ENCODE measurements at regions not wholly inside any gene's neighbourhood (a gene's known extent, or its start where the extent isn't known, plus 50 kb on each side); places are given as distances from the start of the nearest gene placed in this dataset.

DNA sequence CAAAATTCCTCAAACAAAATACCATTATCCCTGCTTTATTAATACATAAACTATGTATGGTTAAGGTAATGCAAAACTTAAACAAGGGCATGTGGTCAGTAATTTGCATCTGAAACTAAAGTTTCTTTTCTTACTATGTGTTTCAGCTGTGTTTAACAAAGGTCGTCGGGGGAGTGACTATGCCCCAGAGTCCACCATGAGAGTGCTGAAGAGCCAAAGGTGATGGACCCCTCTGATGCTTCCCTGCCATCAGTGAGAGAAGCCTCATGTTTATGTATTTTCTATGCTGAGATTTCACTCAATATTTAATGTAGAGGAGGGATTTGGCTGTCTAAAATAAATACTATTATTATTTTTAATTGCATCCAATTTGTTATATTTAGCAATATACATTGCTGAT is 707.2 kb upstream of the REG3G start:
- DNase-seq: no peak

DNA sequence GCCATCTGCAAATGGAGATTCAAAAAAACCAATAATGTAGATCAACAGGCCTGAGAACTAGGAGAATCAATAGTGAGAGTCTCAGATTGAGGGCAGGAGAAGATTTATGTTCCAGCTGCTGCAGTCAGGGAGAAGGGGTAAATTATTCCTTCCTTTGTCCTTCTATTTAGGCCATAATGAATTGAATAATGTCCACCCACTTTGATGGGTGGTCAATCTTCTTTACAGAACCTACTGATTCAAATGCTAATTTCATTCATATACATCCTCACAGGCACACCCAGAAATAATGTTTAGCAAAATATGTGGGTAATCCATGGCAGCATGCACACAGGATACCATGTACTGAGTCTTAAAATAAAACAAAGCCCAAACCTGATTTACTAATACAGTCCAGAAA is 695.3 kb upstream of the REG3G start:
- DNase-seq: no peak

DNA sequence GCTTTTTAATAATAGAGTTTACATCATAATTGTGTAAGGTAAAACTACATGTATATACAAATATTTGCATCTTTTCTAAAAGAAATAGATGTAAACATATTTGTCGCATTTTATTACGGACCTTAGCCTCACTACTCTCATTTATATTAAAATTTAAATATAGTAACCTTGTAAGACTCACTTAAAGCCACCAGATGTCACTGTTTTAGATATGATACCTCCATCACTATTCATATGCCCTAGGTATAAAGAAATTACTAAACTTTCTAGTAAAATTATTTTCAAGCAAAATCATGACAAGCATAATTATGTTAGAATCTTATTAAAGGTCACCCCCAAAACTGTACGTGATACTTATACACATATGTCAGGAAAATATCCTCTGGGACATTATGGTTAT is 674.3 kb upstream of the REG3G start:
- no peak for DNase-seq

DNA sequence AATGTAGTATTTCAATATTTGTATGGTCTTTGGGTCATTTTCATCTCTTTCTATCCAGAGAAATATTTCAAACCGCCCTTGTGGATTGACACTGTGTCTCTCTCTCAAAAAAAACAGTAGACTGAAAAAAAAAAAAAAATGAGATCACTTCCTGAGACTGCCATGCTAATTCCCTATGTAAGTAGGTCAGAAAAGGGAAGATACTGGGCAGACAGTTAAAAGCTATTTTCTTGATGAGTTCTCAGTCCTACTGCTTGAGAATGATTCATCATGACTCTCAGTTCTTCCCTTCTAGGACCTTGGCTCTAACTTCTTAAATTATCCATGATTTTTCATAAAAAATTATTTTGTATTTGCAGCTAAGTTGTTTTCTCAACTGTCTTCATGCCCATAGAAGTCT is 672.3 kb upstream of the REG3G start:
- no peak for DNase-seq

DNA sequence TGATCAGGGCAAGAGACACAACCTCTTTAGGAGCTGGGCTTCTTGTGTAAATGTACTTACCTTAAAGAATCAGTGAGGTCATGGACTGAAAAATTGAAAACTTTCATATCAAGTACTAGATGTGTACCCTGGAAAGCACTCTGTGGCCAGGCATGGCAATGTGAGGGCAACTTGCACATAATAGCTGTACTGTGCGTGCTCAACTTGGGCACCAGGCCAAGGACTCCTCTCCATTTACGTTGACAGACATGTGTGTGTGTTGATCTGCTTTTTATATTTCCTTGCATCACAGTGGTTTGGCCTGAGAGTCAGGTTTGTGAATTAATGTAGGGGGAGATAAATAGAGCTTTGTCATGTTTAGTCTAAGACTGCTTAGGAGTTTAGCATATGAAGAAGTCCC is 669.5 kb upstream of the REG3G start:
- no peak for DNase-seq

DNA sequence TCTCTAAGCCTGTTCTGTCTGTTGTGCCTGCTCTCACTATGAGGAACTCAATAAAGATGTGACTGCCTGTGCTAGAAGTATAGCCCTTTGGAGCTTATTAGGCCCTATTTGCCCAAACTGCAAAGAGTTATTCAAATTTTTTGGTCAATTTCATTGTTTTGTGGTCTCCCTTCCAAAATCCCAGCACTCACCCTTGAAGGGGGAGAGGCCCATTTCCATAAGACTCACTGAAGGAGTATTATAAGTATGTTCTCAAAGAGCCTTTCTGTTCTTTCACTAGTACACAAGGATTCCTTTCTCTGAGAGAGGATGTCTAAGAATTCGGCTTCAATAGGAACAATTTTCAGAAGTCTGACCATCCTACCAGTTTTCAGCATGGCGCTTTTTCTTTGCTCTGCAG is 641.9 kb upstream of the REG3G start:
- DNase-seq: no peak

DNA sequence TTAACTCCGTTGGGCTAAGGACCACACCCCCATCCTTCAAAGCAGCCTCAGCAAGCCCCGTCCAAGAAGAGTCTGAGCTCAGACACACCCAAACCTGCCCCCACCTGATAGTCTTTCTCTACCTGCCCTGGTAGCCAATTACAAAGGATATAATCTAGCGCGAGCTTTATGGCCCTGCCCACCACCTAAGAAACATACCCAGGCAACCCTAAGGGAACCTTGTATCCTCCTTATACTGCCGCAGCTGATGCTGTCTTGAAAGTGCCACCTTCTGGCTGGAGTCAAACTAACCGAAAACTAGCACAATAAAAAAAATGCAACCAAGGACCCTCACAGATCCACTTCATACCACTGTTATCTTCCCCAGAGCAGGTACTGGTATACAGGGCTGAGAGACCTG is 628.3 kb upstream of the REG3G start:
- DNase-seq: no peak

DNA sequence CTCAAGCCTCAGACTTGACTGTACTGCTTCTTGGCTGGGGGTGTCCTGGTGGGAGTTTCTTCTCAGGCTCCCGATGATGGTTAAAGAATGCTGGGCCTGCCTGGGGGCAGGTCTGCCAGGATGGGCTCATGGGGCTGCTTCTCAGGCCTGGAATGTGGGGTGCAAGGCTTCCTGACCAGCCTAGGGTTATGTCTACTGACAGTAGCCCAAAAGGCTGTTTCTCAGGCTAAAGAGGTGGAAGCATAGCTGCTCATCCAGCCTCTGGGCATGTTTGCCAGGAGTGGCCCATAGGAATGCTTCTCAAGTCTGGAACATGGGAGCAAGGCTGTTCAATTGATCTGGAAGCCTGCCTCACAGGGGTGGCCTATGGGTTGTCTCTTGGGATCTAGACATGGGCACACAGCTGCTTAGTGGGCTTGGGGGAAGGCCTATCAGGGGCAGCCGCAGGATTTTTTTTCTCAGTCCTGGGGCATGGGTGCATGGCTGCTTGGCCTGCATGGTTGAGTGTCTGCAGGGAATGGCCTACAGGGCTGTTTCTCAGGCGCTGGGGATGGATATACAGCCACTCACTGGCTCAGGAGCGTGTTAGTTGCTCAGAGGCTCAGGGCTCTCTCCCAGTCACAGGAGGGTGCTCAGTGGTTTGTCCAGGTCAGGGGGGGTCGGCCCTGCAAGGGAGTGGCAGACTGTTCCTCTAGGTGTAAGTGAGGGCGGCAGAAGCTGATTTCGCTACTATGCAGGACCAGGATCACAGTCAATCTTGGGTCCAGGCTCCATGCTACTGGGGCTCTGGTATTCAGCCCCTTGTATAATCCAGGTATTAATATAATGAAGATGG is 617.3 kb upstream of the REG3G start:
- no peak for DNase-seq

DNA sequence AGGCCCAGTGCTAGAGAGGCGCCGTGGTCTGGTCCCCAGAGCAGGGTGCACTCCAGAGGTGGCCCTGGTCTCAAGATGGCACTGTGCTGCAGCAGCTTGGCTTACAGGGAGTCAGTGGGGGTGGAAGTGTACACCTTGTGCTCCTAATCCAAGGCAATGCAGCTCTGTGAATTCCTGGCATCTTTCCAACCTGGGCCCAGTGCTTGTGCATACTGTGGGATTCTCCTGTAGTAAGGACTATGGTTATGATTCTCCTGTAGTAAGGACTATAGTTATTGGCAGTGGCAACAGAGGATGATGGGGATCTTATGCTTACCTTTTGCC is 616.7 kb upstream of the REG3G start:
- DNase-seq: no peak

DNA sequence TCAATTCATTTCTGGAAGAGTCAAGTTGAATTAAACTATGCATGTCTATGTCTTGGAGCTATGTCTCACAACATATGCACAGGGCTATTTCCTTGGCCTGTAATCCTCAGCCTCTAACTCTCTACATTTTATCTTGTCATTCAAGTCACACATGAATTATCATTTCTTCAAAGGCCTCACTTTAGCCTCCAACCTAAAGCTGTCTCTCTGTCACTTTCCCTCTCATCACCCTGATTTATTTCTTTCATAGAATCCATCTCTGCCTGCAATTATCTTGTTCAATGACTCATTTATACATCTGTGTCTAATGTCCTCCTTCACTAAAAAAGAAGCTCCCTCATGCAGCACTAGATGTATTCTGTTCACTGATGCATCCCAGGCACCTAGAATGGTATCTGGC is 614.2 kb upstream of the REG3G start:
- DNase-seq: no peak

GRCh38 chr2:78416625-78417300 is 608.7 kb upstream of the REG3G start:
- DNase-seq: no peak

DNA sequence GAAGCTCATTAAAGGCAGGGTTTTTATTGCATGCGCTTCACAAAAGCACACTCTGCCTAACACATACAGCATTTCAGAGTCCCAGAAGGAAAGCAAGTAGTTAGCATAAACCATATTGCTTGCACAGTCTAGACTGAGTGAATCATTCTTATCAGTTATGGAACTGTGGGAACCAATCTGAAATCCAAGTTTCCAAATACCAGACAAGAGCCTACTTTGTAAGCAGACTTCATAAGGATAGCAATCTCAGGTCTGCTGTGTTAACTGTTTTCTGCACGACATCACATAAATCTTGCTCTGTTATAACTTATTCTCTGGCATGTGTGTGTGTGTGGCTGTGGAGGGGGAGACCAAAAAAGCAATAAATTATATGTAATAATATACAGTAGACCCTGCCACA is 608.1 kb upstream of the REG3G start:
- no peak for DNase-seq

GRCh38 chr2:78418021-78418420 is 607.5 kb upstream of the REG3G start:
- DNase-seq: no peak

- DNase-seq: no peak
These were observed 605.4 kb upstream of the REG3G start for GRCh38 chr2:78420132-78420531.

DNA sequence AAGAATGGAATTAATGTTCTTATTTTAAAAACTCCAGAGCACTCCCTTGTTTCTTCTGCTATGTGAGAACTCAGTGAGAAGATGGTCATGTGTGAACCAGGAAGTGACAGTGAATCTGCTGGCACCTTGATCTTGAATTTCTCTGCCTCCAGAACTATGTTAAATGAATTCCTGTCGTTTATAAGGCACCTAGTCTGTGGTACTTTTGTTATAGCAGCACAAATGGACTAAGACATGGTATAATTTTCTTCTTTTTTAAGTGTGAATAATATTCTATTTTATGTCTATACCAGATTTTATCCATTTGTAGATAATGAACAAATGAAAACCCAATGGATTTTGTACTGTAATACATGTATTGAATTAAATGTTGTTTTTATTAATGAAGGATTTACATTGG is 601.9 kb upstream of the REG3G start:
- no peak for DNase-seq

GRCh38 chr2:78427170-78427569 is 598.3 kb upstream of the REG3G start:
- no peak for DNase-seq

DNA sequence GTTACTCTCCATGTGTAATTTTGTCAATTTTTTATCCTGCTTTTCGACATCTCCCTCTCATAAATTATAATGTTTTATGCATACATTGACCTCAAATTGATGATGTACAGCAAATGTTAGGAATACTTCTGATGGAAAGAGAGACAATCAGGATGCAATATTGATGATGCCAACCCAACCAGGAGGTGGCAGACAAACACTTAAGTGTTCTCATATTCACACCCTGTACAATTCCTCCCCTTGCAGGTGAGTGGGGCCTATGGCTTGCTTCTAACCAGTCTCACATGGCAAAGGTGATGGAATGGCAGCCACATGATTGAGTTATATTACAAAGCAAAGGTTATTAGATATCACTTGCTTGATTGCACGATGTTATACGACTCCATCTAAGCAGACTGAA is 594.3 kb upstream of the REG3G start:
- DNase-seq: no peak

DNA sequence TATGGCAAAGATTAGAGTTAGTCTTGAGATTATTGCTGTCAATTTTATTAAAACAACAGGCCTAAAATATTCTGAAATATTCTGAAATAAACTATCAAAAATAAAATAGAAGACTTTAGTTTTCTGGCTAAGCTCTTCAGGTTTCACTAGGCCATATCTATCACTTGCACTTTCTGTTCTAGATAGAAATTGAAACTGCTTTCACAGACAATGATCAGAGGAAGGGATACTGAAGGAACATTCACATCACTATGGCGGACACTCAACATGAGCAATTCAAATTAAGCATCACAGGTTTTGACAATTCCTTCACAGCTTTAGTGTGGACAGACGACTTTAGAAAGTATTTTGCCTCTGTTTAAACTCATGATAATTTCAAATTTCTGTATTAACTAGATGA is 586.4 kb upstream of the REG3G start:
- no peak for DNase-seq

DNA sequence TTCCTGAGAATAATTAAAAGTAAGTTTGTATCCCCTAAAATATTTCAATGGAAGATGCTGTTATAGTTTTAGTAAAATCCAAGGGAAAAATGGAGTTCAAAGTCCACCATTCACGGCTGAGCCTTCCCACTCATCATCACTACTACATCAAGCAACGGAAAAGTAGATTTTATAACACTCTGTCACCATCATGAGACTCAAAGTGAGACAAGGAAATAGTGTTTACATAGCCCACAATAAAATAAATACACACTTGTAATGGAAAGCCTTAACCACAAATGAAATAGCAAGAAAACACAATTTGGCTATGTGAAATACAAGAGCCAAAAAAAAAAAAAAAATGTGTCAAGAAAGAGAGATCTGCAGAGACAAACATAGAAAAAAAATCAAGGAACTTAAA is 569.9 kb upstream of the REG3G start:
- DNase-seq: no peak

GRCh38 chr2:78457269-78457668 is 568.2 kb upstream of the REG3G start:
- no peak for DNase-seq

DNA sequence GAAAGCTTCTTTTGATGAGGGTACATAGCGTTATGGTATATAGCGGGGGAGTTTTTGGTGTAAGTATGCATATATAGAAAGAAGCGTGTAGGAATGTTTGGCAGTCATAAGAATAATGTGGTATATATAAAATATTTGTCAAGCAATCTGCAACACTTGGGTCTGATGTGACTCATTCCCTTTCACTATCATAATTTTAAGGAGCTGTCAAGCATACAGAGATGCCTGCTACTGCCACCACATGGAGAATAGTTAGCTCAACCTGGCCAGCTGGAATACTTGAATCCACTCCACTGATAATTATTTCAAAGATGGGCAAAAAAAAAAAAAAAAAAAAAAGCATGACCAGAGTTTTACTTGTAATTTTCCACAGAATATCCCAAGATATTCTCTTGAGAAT is 559.8 kb upstream of the REG3G start:
- no peak for DNase-seq

GRCh38 chr2:78476619-78477229 is 548.8 kb upstream of the REG3G start:
- no peak for DNase-seq

- DNase-seq: no peak
These were observed 538.9 kb upstream of the REG3G start for GRCh38 chr2:78486565-78486964.

DNA sequence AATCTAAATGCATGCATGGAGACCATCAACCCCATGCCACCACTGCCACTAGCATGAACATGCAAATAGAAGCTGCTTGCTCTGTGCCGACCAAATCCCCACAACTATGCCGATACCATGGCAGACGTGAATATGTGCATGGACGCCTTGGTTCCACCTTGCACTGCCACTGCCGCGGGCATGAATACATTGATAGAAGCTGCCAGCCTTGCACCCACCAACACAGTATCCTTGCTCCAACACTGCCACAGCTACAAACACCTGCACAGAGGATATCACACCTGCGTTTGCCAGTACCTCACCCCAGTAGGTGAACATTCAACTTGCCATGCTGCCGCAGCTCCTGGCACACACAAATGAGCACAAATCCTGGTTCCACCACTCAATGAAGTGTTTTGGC is 527.4 kb upstream of the REG3G start:
- DNase-seq: no peak

DNA sequence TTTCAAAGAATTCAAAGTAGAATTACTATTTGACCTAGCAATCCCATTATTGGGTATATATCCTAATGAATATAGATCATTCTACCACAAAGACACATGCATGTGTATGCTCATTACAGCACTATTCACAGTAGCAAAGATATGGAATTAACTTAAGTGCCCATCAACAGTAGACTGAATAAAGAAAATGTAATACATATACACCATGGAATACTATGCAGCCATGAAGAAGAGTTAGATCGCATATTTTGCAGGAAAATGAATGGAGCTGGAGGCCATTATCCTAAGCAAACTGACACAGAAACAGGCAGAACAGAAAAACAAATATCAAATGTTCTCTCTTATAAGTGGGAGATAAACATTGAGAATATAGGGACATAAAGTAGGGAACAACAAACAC is 519.2 kb upstream of the REG3G start:
- DNase-seq: no peak

All from DMS79 (cell line).